GM23248 (cell line): ENCODE measurements at regions not wholly inside any gene's neighbourhood (a gene's known extent, or its start where the extent isn't known, plus 50 kb on each side); places are given as distances from the start of the nearest gene placed in this dataset.
A peak's percentile ranks its signal among the peaks of the same experiment; 100 is the strongest.

Source experiments
- DNase-seq: peaks from one replicate; pipeline ENCODE4 v3.0.0-alpha.2; 2015
- H2AFZ ChIP-seq: fragments of 200-600 bp; sonication (generic); 2 replicates; pipeline ENCODE4 v1.6.1; 2016; ENCODE audit warnings: antibody characterized with exemption
- H3F3A ChIP-seq: fragments of 200-600 bp; sonication (generic); 2 replicates; pipeline ENCODE4 v1.6.1; 2016; ENCODE audit warnings: mild to moderate bottlenecking, antibody characterized with exemption, mixed run types; ENCODE audit not compliant: insufficient read depth
- H3K27ac ChIP-seq: fragments of 200-600 bp; sonication (generic); 2 replicates; pipeline ENCODE4 v1.5.1; 2016; ENCODE audit warnings: mild to moderate bottlenecking
- H3K27me3 ChIP-seq: fragments of 200-600 bp; sonication (generic); replicated peaks from 2 replicates; pipeline ENCODE4 v1.6.1; 2016; ENCODE audit warnings: mild to moderate bottlenecking; ENCODE audit not compliant: insufficient read depth
- H3K36me3 ChIP-seq: fragments of 200-600 bp; sonication (generic); 2 replicates; pipeline ENCODE4 v1.6.1; 2016; ENCODE audit warnings: low read depth, mild to moderate bottlenecking
- H3K4me1 ChIP-seq: fragments of 200-600 bp; sonication (generic); 2 replicates; pipeline ENCODE4 v1.6.1; 2016; ENCODE audit warnings: mild to moderate bottlenecking; ENCODE audit not compliant: insufficient read depth
- H3K4me2 ChIP-seq: fragments of 200-600 bp; sonication (generic); one replicate; pipeline ENCODE4 v1.6.1; 2016; ENCODE audit warnings: mild to moderate bottlenecking; ENCODE audit not compliant: unreplicated experiment
- H3K4me3 ChIP-seq: fragments of 200-600 bp; sonication (generic); 2 replicates; pipeline ENCODE4 v1.5.1; 2016; ENCODE audit warnings: mild to moderate bottlenecking
- H3K79me2 ChIP-seq: fragments of 200-600 bp; sonication (generic); 2 replicates; pipeline ENCODE4 v1.6.1; 2016; ENCODE audit warnings: mild to moderate bottlenecking; ENCODE audit not compliant: insufficient read depth
- H3K9ac ChIP-seq: fragments of 200-600 bp; sonication (generic); 2 replicates; pipeline ENCODE4 v1.6.1; 2016; ENCODE audit warnings: mild to moderate bottlenecking
- H3K9me2 ChIP-seq: fragments of 200-600 bp; sonication (generic); 2 replicates; pipeline ENCODE4 v1.6.1; 2016; ENCODE audit warnings: mixed run types, mild to moderate bottlenecking, moderate library complexity; ENCODE audit not compliant: insufficient read depth
- H3K9me3 ChIP-seq: fragments of 200-600 bp; sonication (generic); one replicate; pipeline ENCODE4 v1.6.1; 2017; ENCODE audit warnings: low read depth
- H4K20me1 ChIP-seq: fragments of 200-600 bp; sonication (generic); 2 replicates; pipeline ENCODE4 v1.6.0; 2016; ENCODE audit not compliant: insufficient read depth
- EZH2 ChIP-seq: fragments of 200-600 bp; sonication (generic); IDR thresholded peaks from 2 replicates; pipeline ENCODE4 v1.6.1; 2018; ENCODE audit warnings: antibody characterized with exemption, mild to moderate bottlenecking; ENCODE audit not compliant: insufficient read depth, poor library complexity, severe bottlenecking
- EZH2phosphoT487 ChIP-seq: fragments of 200-600 bp; sonication (generic); IDR thresholded peaks from 2 replicates; pipeline ENCODE4 v1.6.1; 2018; ENCODE audit warnings: antibody characterized with exemption, moderate library complexity, mild to moderate bottlenecking, low read depth; ENCODE audit not compliant: insufficient read depth
- WGBS, 2 experiments: methylation state at CpG; one replicate each; pipeline ENCODE4 v1.1.6; 2015 to 2017; ENCODE audit warnings: low lambda C conversion rate in 2 of 2, low coverage in 1 of 2; ENCODE audit errors: missing lambda C conversion rate in 2 of 2; 5-methylcytosine and 5-hydroxymethylcytosine counted together
- in situ Hi-C: fragments of 300-500 bp; cut with MboI; formaldehyde crosslinking; loops from 2 replicates; pipeline ENCODE4 v1.15.0; 2020

- Histone ChIP-seq H3K4me3 (no peak overlapping the region), H3K9ac (no peak overlapping the region), H3K4me2 (no peak overlapping the region), H4K20me1 (no peaks in the 10 kb centered on the region), H3K9me3 (no peaks in the 10 kb centered on the region), H3K4me1 (no peaks in the 10 kb centered on the region), H3F3A (no peaks in the 10 kb centered on the region), H3K79me2 (no peaks in the 10 kb centered on the region), H3K9me2 (no peaks in the 10 kb centered on the region), H3K27me3 (no peaks in the 10 kb centered on the region), H3K27ac (no peak overlapping the region), H2AFZ (no peak overlapping the region), H3K36me3 (no peaks in the 10 kb centered on the region)
- WGBS, 2 experiments, result 28 to 37% methylated on average over 2 of the region's 2 CpGs
- no peak for DNase-seq
- TF ChIP-seq EZH2 (no peak), EZH2phosphoT487 (no peak)
- in situ Hi-C loops, result no loop called here
Observed at GRCh38 chr15:47614360-47615011, 102.8 kb upstream of the SEMA6D start.

GRCh38 chr15:47616876-47617275, 100.4 kb upstream of the SEMA6D start:
- H3K79me2 ChIP-seq, result no peaks in the 10 kb centered on the region
- H2AFZ ChIP-seq, result no peak overlapping the region
- in situ Hi-C loops, result no loop called here
- no peak overlapping the region for H3K4me2 ChIP-seq
- no peak overlapping the region for H3K9ac ChIP-seq
- no peaks in the 10 kb centered on the region for H3F3A ChIP-seq
- H3K4me1 ChIP-seq, result no peaks in the 10 kb centered on the region
- H3K9me2 ChIP-seq, result no peaks in the 10 kb centered on the region
- no peak for DNase-seq
- no peaks in the 10 kb centered on the region for H3K27me3 ChIP-seq
- H3K4me3 ChIP-seq, result no peak overlapping the region
- H4K20me1 ChIP-seq, result no peaks in the 10 kb centered on the region
- TF ChIP-seq EZH2 (no peak), EZH2phosphoT487 (no peak)
- no peak overlapping the region for H3K27ac ChIP-seq
- no peaks in the 10 kb centered on the region for H3K36me3 ChIP-seq
- H3K9me3 ChIP-seq, result no peaks in the 10 kb centered on the region
- 36 to 41% methylated on average over 4 of the region's 4 CpGs for WGBS, 2 experiments

GRCh38 chr15:47618241-47618640, 99.1 kb upstream of the SEMA6D start:
- in situ Hi-C loops, result no loop called here
- H3K27me3 ChIP-seq, result no peaks in the 10 kb centered on the region
- H4K20me1 ChIP-seq, result no peaks in the 10 kb centered on the region
- DNase-seq, result no peak
- no peaks in the 10 kb centered on the region for H3K9me2 ChIP-seq
- no peak overlapping the region for H2AFZ ChIP-seq
- no peak overlapping the region for H3K27ac ChIP-seq
- no peak overlapping the region for H3K4me3 ChIP-seq
- H3K9me3 ChIP-seq, result no peaks in the 10 kb centered on the region
- WGBS, 2 experiments, result 67 to 69% methylated on average over 4 of the region's 4 CpGs
- no peak overlapping the region for H3K9ac ChIP-seq
- H3K4me2 ChIP-seq, result no peak overlapping the region
- TF ChIP-seq EZH2 (no peak), EZH2phosphoT487 (no peak)
- H3K36me3 ChIP-seq, result no peaks in the 10 kb centered on the region
- no peaks in the 10 kb centered on the region for H3F3A ChIP-seq
- no peaks in the 10 kb centered on the region for H3K79me2 ChIP-seq
- H3K4me1 ChIP-seq, result no peaks in the 10 kb centered on the region

- no peaks in the 10 kb centered on the region for H3K27me3 ChIP-seq
- TF ChIP-seq EZH2phosphoT487, result no peak
- no peak for TF ChIP-seq EZH2
- no peaks in the 10 kb centered on the region for H3K79me2 ChIP-seq
- H3K27ac ChIP-seq, result no peak overlapping the region
- H3K36me3 ChIP-seq, result no peaks in the 10 kb centered on the region
- in situ Hi-C loops, result no loop called here
- no peaks in the 10 kb centered on the region for H3K9me3 ChIP-seq
- no peaks in the 10 kb centered on the region for H3K9me2 ChIP-seq
- H3K4me2 ChIP-seq, result no peak overlapping the region
- no peaks in the 10 kb centered on the region for H3F3A ChIP-seq
- WGBS, 2 experiments, result 62 to 66% methylated on average over 7 of the region's 7 CpGs
- DNase-seq, result peak; percentile 21
- H3K4me1 ChIP-seq, result no peaks in the 10 kb centered on the region
- no peak overlapping the region for H3K9ac ChIP-seq
- no peaks in the 10 kb centered on the region for H4K20me1 ChIP-seq
- no peak overlapping the region for H3K4me3 ChIP-seq
- H2AFZ ChIP-seq, result no peak overlapping the region
Observed at GRCh38 chr15:47620960-47621681, 96.2 kb upstream of the SEMA6D start.
